Keratinocyte (primary cell): ENCODE measurements at regions not wholly inside any gene's neighbourhood (a gene's known extent, or its start where the extent isn't known, plus 50 kb on each side); places are given as distances from the start of the nearest gene placed in this dataset.

Source experiments
- DNase-seq: peaks from one replicate; pipeline ENCODE4 v3.0.0-alpha.2; 2011; ENCODE audit warnings: low read depth, missing footprints, low spot score
- FAIRE-seq: peaks from 2 replicates; lab custom pipeline; 2011; peaks lifted over from hg19 to GRCh38; lab: Jason Lieb, UNC
- H2AFZ ChIP-seq: 2 replicates; pipeline ENCODE4 v1.6.0; 2012; ENCODE audit warnings: low read length, control low read depth, inconsistent platforms; ENCODE audit not compliant: control insufficient read depth
- H3K27ac ChIP-seq: 2 replicates; pipeline ENCODE4 v1.5.1; 2011; ENCODE audit warnings: low read length; ENCODE audit not compliant: control insufficient read depth, insufficient read depth
- H3K27me3 ChIP-seq: 3 replicates; pipeline ENCODE4 v1.6.0; 2011; ENCODE audit warnings: low read length; ENCODE audit not compliant: control insufficient read depth, insufficient read depth; ENCODE audit errors: extremely low read depth
- H3K36me3 ChIP-seq, 2 experiments: 2 replicates in 1 of 2; 3 replicates in 1 of 2; pipeline ENCODE4 v1.5.1; 2011; ENCODE audit warnings: low read length in 2 of 2, mild to moderate bottlenecking in 1 of 2; ENCODE audit not compliant: control insufficient read depth in 2 of 2, insufficient read depth in 2 of 2; ENCODE audit errors: extremely low read depth in 1 of 2
- H3K4me1 ChIP-seq: 3 replicates; pipeline ENCODE4 v1.5.1; 2011; ENCODE audit warnings: low read length; ENCODE audit not compliant: control insufficient read depth, insufficient read depth; ENCODE audit errors: extremely low read depth
- H3K4me2 ChIP-seq: 3 replicates; pipeline ENCODE4 v1.6.0; 2011; ENCODE audit warnings: low read depth, low read length; ENCODE audit not compliant: control insufficient read depth, insufficient read depth; ENCODE audit errors: extremely low read depth
- H3K4me3 ChIP-seq, 3 experiments: fragments of 200-600 bp in 1 of 3; sonication (generic) in 1 of 3; 2 replicates in 2 of 3; 3 replicates in 1 of 3; pipeline ENCODE4 v1.5.1; 2011 to 2016; ENCODE audit warnings: low read length in 3 of 3, mild to moderate bottlenecking in 3 of 3, control low read depth in 2 of 3, inconsistent platforms in 1 of 3, low read depth in 1 of 3, mixed read lengths in 1 of 3, mixed run types in 1 of 3, moderate library complexity in 1 of 3; ENCODE audit not compliant: control insufficient read depth in 2 of 3, insufficient read depth in 2 of 3; ENCODE audit errors: extremely low read depth in 1 of 3
- H3K79me2 ChIP-seq: 2 replicates; pipeline ENCODE4 v1.6.0; 2012; ENCODE audit warnings: low read length; ENCODE audit not compliant: control insufficient read depth, insufficient read depth
- H3K9ac ChIP-seq: 3 replicates; pipeline ENCODE4 v1.6.0; 2011; ENCODE audit warnings: low read length; ENCODE audit not compliant: control insufficient read depth, insufficient read depth; ENCODE audit errors: extremely low read depth
- H3K9me1 ChIP-seq: 3 replicates; pipeline ENCODE4 v1.6.0; 2011; ENCODE audit warnings: low read length; ENCODE audit not compliant: control insufficient read depth, insufficient read depth; ENCODE audit errors: extremely low read depth
- H3K9me3 ChIP-seq: 2 replicates; pipeline ENCODE4 v1.5.1; 2012; ENCODE audit warnings: low read depth, low read length; ENCODE audit not compliant: control insufficient read depth
- H4K20me1 ChIP-seq: 3 replicates; pipeline ENCODE4 v1.6.0; 2011; ENCODE audit warnings: low read length; ENCODE audit not compliant: control insufficient read depth, insufficient read depth; ENCODE audit errors: extremely low read depth
- CTCF ChIP-seq, 3 experiments: IDR thresholded peaks in 1 of 3; conservative IDR thresholded peaks in 1 of 3; optimal IDR thresholded peaks in 1 of 3; 2 replicates in 2 of 3; 3 replicates in 1 of 3; pipeline versions ENCODE3 to v1.5.1; 2011; ENCODE audit warnings: low read length in 3 of 3, mild to moderate bottlenecking in 3 of 3, moderate library complexity in 2 of 3, control low read depth in 1 of 3, inconsistent platforms in 1 of 3; ENCODE audit not compliant: insufficient read depth in 2 of 3; ENCODE audit errors: extremely low read depth in 1 of 3
- EZH2 ChIP-seq: IDR thresholded peaks from one replicate; pipeline ENCODE4 v1.6.1; 2012; ENCODE audit warnings: inconsistent platforms, mild to moderate bottlenecking, low read length, moderate library complexity
- dilution Hi-C: fragments of 300-500 bp; cut with MboI; formaldehyde crosslinking; loops from one replicate; pipeline ENCODE4 v1.7.0; 2020; ENCODE audit warnings: low sequenced_read_pairs; ENCODE audit not compliant: extremely low pct_ligation_motif_present

- no peaks in the 10 kb centered on the region for H3K9me1 ChIP-seq
- no peak overlapping the region for H3K27ac ChIP-seq
- TF ChIP-seq CTCF (optimal IDR thresholded peaks at IDR 0.05 in 1 of 3, IDR thresholded peaks at IDR 0.05 in 1 of 3, conservative IDR thresholded peaks at IDR 0.05 in 1 of 3; ENCODE audit: extremely low read depth in 1 of 3, insufficient read depth in 2 of 3, low read length in 3 of 3) = no peak
- TF ChIP-seq EZH2 = no peak
- H3K79me2 ChIP-seq = no peaks in the 10 kb centered on the region
- no peak overlapping the region for H3K4me2 ChIP-seq
- no peaks in the 10 kb centered on the region for H4K20me1 ChIP-seq
- H3K36me3 ChIP-seq = no peaks in the 10 kb centered on the region
- no peaks in the 10 kb centered on the region for H3K27me3 ChIP-seq
- DNase-seq = no peak
- H3K4me3 ChIP-seq = no peak overlapping the region
- H3K9me3 ChIP-seq = no peaks in the 10 kb centered on the region
- H2AFZ ChIP-seq = no peak overlapping the region
- no peaks in the 10 kb centered on the region for H3K4me1 ChIP-seq
- H3K9ac ChIP-seq = no peak overlapping the region
- dilution Hi-C loops = no loop called here
- no peak for FAIRE-seq
These were observed 481.7 kb upstream of the CHORDC1 start for GRCh38 chr11:90704510-90704909.

- H3K4me3 ChIP-seq = no peak overlapping the region
- H3K9me3 ChIP-seq = no peaks in the 10 kb centered on the region
- TF ChIP-seq CTCF (optimal IDR thresholded peaks at IDR 0.05 in 1 of 3, IDR thresholded peaks at IDR 0.05 in 1 of 3, conservative IDR thresholded peaks at IDR 0.05 in 1 of 3; ENCODE audit: extremely low read depth in 1 of 3, insufficient read depth in 2 of 3, low read length in 3 of 3) = no peak
- no peak for TF ChIP-seq EZH2
- no peak for FAIRE-seq
- no peak overlapping the region for H2AFZ ChIP-seq
- H3K27ac ChIP-seq = no peak overlapping the region
- no peak overlapping the region for H3K9ac ChIP-seq
- H3K4me2 ChIP-seq = no peak overlapping the region
- H3K9me1 ChIP-seq = no peaks in the 10 kb centered on the region
- H3K4me1 ChIP-seq = no peaks in the 10 kb centered on the region
- DNase-seq = no peak
- dilution Hi-C loops = no loop called here
- H3K27me3 ChIP-seq = no peaks in the 10 kb centered on the region
- H3K79me2 ChIP-seq = no peaks in the 10 kb centered on the region
- no peaks in the 10 kb centered on the region for H4K20me1 ChIP-seq
- no peaks in the 10 kb centered on the region for H3K36me3 ChIP-seq
These were observed 478.9 kb upstream of the CHORDC1 start for GRCh38 chr11:90701716-90702115.
